Keratinocyte (primary cell): ENCODE measurements at regions not wholly inside any gene's neighbourhood (a gene's known extent, or its start where the extent isn't known, plus 50 kb on each side); places are given as distances from the start of the nearest gene placed in this dataset.

Experiments used
- EZH2 ChIP-seq: IDR thresholded peaks from one replicate; pipeline ENCODE4 v1.6.1; 2012; ENCODE audit warnings: inconsistent platforms, mild to moderate bottlenecking, low read length, moderate library complexity
- TF ChIP-seq, protein P1 (sequence below), 3 experiments: IDR thresholded peaks in 1 of 3; conservative IDR thresholded peaks in 1 of 3; optimal IDR thresholded peaks in 1 of 3; 2 replicates in 2 of 3; 3 replicates in 1 of 3; pipeline versions ENCODE3 to v1.5.1; 2011; ENCODE audit warnings: low read length in 3 of 3, mild to moderate bottlenecking in 3 of 3, moderate library complexity in 2 of 3, control low read depth in 1 of 3, inconsistent platforms in 1 of 3; ENCODE audit not compliant: insufficient read depth in 2 of 3; ENCODE audit errors: extremely low read depth in 1 of 3

DNA sequence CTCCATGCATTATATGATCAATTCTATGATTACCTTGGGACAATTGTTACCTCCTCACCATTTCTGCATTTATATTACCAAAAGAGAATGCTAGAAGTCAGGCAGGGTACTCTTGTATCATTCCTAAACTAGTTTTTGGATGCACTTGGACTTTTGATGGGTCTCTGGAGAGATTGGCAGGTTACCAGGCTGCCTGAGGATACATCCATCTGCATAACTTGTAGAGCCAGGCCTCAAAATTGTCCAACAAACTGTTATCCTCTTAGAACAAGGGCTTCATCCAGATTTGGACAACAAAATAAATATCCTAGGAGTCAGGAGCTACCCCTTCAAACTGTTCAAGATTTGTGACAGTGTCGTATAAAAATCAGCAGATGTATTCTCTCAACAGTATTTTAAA is 326.1 kb downstream of the IL15 start:
- TF ChIP-seq, protein P1, sequence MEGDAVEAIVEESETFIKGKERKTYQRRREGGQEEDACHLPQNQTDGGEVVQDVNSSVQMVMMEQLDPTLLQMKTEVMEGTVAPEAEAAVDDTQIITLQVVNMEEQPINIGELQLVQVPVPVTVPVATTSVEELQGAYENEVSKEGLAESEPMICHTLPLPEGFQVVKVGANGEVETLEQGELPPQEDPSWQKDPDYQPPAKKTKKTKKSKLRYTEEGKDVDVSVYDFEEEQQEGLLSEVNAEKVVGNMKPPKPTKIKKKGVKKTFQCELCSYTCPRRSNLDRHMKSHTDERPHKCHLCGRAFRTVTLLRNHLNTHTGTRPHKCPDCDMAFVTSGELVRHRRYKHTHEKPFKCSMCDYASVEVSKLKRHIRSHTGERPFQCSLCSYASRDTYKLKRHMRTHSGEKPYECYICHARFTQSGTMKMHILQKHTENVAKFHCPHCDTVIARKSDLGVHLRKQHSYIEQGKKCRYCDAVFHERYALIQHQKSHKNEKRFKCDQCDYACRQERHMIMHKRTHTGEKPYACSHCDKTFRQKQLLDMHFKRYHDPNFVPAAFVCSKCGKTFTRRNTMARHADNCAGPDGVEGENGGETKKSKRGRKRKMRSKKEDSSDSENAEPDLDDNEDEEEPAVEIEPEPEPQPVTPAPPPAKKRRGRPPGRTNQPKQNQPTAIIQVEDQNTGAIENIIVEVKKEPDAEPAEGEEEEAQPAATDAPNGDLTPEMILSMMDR (optimal IDR thresholded peaks at IDR 0.05 in 1 of 3, IDR thresholded peaks at IDR 0.05 in 1 of 3, conservative IDR thresholded peaks at IDR 0.05 in 1 of 3; ENCODE audit: extremely low read depth in 1 of 3, insufficient read depth in 2 of 3, low read length in 3 of 3): no peak
- no peak for TF ChIP-seq EZH2
